Testis (tissue), 2 donors: ENCODE measurements at regions not wholly inside any gene's neighbourhood (a gene's known extent, or its start where the extent isn't known, plus 50 kb on each side); places are given as distances from the start of the nearest gene placed in this dataset.

Source experiments
- DNase-seq: peaks from one replicate; pipeline ENCODE4 v3.0.0-alpha.2; 2019
- H3K27ac ChIP-seq, 2 donors: fragments of 200-600 bp; sonication (generic); one replicate each; pipeline ENCODE4 v1.5.1; 2019
- H3K27me3 ChIP-seq: fragments of 200-600 bp; sonication (generic); one replicate; pipeline ENCODE4 v1.5.1; 2019
- H3K36me3 ChIP-seq: fragments of 200-600 bp; sonication (generic); one replicate; pipeline ENCODE4 v1.5.1; 2017; ENCODE audit warnings: low read depth; ENCODE audit errors: missing control alignments
- H3K4me1 ChIP-seq: fragments of 200-600 bp; sonication (generic); one replicate; pipeline ENCODE4 v1.5.1; 2019
- H3K4me3 ChIP-seq, 2 donors: fragments of 200-600 bp; sonication (generic); one replicate each; pipeline ENCODE4 v1.5.1; 2017 to 2019
- H3K9me3 ChIP-seq: fragments of 200-600 bp; sonication (generic); one replicate; pipeline ENCODE4 v1.5.1; 2017
- POLR2A ChIP-seq: fragments of 450-650 bp; IDR thresholded peaks from one replicate; pipeline ENCODE4 v1.6.1; 2017; ENCODE audit warnings: antibody characterized with exemption, mild to moderate bottlenecking, moderate library complexity
- WGBS, 2 donors: methylation state at CpG; one replicate each; pipeline ENCODE4 v1.1.5; 2018; 5-methylcytosine and 5-hydroxymethylcytosine counted together
- intact Hi-C: fragments of 100-400 bp; cut with DNase I; formaldehyde crosslinking; loops from one replicate; pipeline ENCODE4 v1.15.1; 2023; ENCODE audit warnings: low total_unique reads
- TF ChIP-seq, protein P1 (sequence below), 3 experiments: fragments of 450-650 bp in 2 of 3; fragments of 200-600 bp in 1 of 3; sonication (generic) in 1 of 3; IDR thresholded peaks; one replicate each; pipeline ENCODE4 v1.5.1; 2016 to 2019; ENCODE audit warnings: antibody characterized with exemption in 3 of 3, mild to moderate bottlenecking in 2 of 3, moderate library complexity in 1 of 3

DNA sequence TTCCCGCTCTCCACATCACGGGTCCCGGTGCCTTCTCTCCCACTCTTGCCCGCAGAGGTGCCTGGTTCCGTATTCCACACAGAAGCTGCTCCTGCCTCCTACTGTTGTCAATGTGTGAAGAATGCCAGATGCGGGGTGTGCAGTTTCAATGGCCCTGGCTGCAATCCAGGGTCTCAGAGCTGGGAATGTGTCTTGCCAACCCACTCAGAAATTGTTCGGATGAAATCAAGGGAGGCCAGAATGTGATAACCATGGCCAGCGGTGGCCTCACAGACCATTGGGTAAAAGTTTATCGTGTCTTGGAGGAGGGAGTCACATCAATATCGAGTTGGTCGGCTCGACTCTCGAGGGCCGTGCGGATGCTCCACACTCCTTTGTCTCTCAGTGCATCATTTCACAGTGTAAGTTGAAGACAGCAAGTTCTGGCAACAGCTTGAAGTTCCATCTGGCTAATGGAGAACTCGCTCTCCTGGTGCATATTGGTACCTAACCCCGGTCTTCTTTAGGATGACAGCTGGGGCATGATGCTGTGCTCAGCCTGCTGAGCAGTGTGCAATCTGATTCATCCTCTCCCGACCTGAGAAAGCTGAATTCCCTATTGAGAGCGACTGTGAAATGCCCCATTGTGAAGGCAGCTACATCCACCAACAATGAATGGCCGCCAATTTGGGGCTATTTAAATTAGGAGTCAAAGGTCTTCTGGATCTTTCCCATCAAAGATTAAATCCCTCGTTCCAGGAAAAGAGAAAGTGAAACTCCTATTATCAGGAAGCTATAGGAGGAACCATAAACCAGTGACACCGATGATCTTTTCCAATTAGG, 389.0 kb downstream of the SOX11 start:
- WGBS, 2 donors = 68 to 78% methylated on average over 17 to 22 of the region's 22 CpGs
- Histone ChIP-seq H3K9me3 (no peaks in the 10 kb centered on the region), H3K27me3 (no peaks in the 10 kb centered on the region), H3K4me1 (no peaks in the 10 kb centered on the region), H3K27ac (no peak overlapping the region), H3K36me3 (no peaks in the 10 kb centered on the region), H3K4me3 (no peak overlapping the region)
- no peak for DNase-seq
- intact Hi-C loops = no loop called here
- TF ChIP-seq, protein P1, sequence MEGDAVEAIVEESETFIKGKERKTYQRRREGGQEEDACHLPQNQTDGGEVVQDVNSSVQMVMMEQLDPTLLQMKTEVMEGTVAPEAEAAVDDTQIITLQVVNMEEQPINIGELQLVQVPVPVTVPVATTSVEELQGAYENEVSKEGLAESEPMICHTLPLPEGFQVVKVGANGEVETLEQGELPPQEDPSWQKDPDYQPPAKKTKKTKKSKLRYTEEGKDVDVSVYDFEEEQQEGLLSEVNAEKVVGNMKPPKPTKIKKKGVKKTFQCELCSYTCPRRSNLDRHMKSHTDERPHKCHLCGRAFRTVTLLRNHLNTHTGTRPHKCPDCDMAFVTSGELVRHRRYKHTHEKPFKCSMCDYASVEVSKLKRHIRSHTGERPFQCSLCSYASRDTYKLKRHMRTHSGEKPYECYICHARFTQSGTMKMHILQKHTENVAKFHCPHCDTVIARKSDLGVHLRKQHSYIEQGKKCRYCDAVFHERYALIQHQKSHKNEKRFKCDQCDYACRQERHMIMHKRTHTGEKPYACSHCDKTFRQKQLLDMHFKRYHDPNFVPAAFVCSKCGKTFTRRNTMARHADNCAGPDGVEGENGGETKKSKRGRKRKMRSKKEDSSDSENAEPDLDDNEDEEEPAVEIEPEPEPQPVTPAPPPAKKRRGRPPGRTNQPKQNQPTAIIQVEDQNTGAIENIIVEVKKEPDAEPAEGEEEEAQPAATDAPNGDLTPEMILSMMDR (IDR thresholded peaks at IDR 0.05) = no peak
- no peak for TF ChIP-seq POLR2A

DNA sequence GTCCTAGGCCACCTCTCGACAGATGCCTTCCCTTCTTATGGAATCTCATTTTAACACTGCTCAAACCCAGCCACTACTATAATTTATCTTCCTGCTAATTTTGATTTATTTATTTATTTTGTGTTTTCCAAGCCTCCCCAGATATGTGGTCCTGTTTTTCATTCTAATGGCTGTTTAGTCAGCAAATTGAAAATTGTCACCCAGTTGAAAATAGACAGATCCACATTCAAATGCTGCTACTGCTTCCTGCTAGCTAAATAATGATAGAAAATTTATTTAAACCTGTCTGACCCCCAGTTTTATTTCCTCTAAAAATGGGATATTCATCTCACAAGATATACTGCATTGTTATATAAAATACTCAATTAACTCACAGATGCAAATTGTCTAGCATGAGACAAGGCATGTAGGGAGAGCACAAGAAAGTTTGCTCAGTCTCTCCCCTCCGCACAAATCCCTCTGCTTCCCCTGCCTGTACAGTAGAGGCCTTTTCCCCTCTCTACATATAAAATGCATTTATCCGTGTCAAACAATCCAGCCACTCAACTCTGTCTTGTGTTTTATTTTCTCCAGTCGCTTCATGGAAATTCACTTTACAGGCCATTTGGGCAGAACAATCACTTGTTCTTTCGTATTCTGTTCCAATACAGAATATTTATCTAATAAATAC, 389.9 kb downstream of the SOX11 start:
- TF ChIP-seq, protein P1 (IDR thresholded peaks at IDR 0.05) = no peak
- TF ChIP-seq POLR2A = no peak

DNA sequence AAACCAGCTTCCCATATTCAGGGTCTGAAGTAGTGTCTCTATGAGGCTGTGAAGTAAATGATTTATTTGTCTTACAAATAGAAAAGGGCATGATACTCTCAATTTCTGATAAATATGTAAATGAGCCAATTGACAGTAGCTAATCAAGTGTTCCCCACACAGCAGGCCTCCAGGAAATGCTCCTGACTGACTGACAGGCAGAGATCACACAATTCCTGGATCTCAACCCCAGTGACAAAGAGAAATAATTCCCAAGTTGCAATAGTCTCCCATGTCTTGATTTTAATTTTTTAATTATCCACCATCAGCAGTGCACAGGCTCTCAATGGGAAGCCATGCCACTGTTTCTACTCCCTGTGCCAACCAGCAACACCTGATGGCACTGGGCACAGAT, 390.4 kb downstream of the SOX11 start:
- DNase-seq = no peak
- H3K36me3 ChIP-seq = no peaks in the 10 kb centered on the region
- no peaks in the 10 kb centered on the region for H3K27me3 ChIP-seq
- H3K4me3 ChIP-seq = no peak overlapping the region
- no peak for TF ChIP-seq POLR2A
- TF ChIP-seq, protein P1 (IDR thresholded peaks at IDR 0.05) = no peak
- intact Hi-C loops = no loop called here
- no peaks in the 10 kb centered on the region for H3K4me1 ChIP-seq
- H3K27ac ChIP-seq = no peak overlapping the region
- no peaks in the 10 kb centered on the region for H3K9me3 ChIP-seq

More for the DNA sequence above, 389.9 kb downstream of the SOX11 start:
- Histone ChIP-seq H3K27ac (no peak overlapping the region), H3K4me1 (no peaks in the 10 kb centered on the region), H3K4me3 (no peak overlapping the region), H3K36me3 (no peaks in the 10 kb centered on the region), H3K27me3 (no peaks in the 10 kb centered on the region), H3K9me3 (no peaks in the 10 kb centered on the region)
- WGBS, 2 donors = 92% methylated on average over 5 of the region's 5 CpGs
- intact Hi-C loops = no loop called here
- DNase-seq = no peak

DNA sequence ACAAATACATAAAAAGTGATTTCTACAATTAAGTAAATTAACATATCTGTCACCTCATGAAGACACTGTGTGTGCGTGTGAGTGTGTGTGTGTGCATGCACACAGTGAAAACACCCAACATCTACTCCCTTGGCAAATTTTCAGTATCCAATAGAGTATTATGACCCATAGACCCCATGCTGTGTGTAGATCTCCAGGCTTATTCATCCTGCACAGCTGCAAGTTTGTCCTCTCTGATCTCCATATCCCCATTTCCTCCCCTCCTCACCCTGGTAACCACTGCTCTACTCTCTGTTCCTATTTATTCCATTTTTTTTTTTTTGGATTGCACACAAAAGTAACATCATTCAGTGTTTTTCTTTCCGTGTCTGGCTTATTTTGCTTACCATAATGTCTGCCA, 391.0 kb downstream of the SOX11 start:
- H3K4me1 ChIP-seq = no peaks in the 10 kb centered on the region
- H3K27ac ChIP-seq = no peak overlapping the region
- no peaks in the 10 kb centered on the region for H3K27me3 ChIP-seq
- intact Hi-C loops = no loop called here
- no peaks in the 10 kb centered on the region for H3K9me3 ChIP-seq
- TF ChIP-seq, protein P1 (IDR thresholded peaks at IDR 0.05) = no peak
- TF ChIP-seq POLR2A = no peak
- DNase-seq = no peak
- 81% methylated on average over 2 of the region's 2 CpGs for WGBS, 2 donors
- H3K4me3 ChIP-seq = no peak overlapping the region
- no peaks in the 10 kb centered on the region for H3K36me3 ChIP-seq
